Calu3 (cell line): ENCODE measurements at regions not wholly inside any gene's neighbourhood (a gene's known extent, or its start where the extent isn't known, plus 50 kb on each side); places are given as distances from the start of the nearest gene placed in this dataset.

Experiments
- BruUV-seq: library from RNA; stranded (reverse); fragments of 400-500 nt; replicated peaks from 2 replicates; lab custom pipeline; 2021; lab: Mats Ljungman, UMichigan
- CTCF ChIA-PET: fragments of 300-600 bp; sonication (Branson Sonifier 250); formaldehyde crosslinking; loops from one replicate; lab custom pipeline; 2022; ENCODE audit warnings: antibody characterized with exemption; lab: Charles Lee
- DNase-seq: peaks from one replicate; pipeline ENCODE4 v3.0.0; 2022
- H3K27ac Mint-ChIP-seq: one replicate; pipeline ENCODE4 v1.8.0; 2022; ENCODE audit warnings: mixed read lengths; ENCODE audit not compliant: unreplicated experiment
- H3K27me3 Mint-ChIP-seq: one replicate; pipeline ENCODE4 v1.8.0; 2022; ENCODE audit warnings: mixed read lengths; ENCODE audit not compliant: unreplicated experiment
- H3K36me3 Mint-ChIP-seq: one replicate; pipeline ENCODE4 v1.8.0; 2022; ENCODE audit warnings: mild to moderate bottlenecking, moderate library complexity, mixed read lengths; ENCODE audit not compliant: insufficient read depth, unreplicated experiment
- H3K4me1 Mint-ChIP-seq: one replicate; pipeline ENCODE4 v1.8.0; 2022; ENCODE audit warnings: mild to moderate bottlenecking, low read depth, mixed read lengths; ENCODE audit not compliant: unreplicated experiment
- H3K4me3 Mint-ChIP-seq: one replicate; pipeline ENCODE4 v1.8.0; 2022; ENCODE audit warnings: mild to moderate bottlenecking, low read depth, moderate library complexity, mixed read lengths; ENCODE audit not compliant: unreplicated experiment
- H3K9me3 Mint-ChIP-seq: one replicate; pipeline ENCODE4 v1.8.0; 2022; ENCODE audit warnings: low read depth, mixed read lengths; ENCODE audit not compliant: unreplicated experiment
- CTCF ChIP-seq: fragments of 200-600 bp; IDR thresholded peaks from one replicate; pipeline ENCODE4 v1.8.0; 2022; ENCODE audit warnings: antibody characterized with exemption; ENCODE audit not compliant: unreplicated experiment
- intact Hi-C: fragments of 100-400 bp; cut with micrococcal nuclease; formaldehyde crosslinking; loops from one replicate; pipeline ENCODE4 v1.10.0; 2022; ENCODE audit not compliant: unreplicated experiment

- Mint-ChIP-seq H3K4me1 (peaks cover 1% of the 10 kb centered on the region), H3K36me3 (no peaks in the 10 kb centered on the region), H3K27me3 (no peaks in the 10 kb centered on the region), H3K4me3 (no peak overlapping the region), H3K27ac (no peak overlapping the region), H3K9me3 (no peaks in the 10 kb centered on the region)
- TF ChIP-seq CTCF: no peak
- intact Hi-C loops: no loop called here
- BruUV-seq: no TSS peak
- CTCF ChIA-PET: no interaction called here
- DNase-seq: no peak
Observed at GRCh38 chr1:221106616-221107015, 227.4 kb downstream of the HLX start.

- Mint-ChIP-seq H3K36me3 (no peaks in the 10 kb centered on the region), H3K27me3 (no peaks in the 10 kb centered on the region), H3K4me3 (no peak overlapping the region), H3K27ac (no peak overlapping the region), H3K4me1 (no peaks in the 10 kb centered on the region), H3K9me3 (no peaks in the 10 kb centered on the region)
- no peak for DNase-seq
- CTCF ChIA-PET: no interaction called here
- BruUV-seq: no TSS peak
- no peak for TF ChIP-seq CTCF
- intact Hi-C loops: loop anchor here (10.0 kb wide), 1 partner anchor 325 kb away; no protein-coding TSS in a partner anchor
Observed at GRCh38 chr1:221109930-221110329, 230.7 kb downstream of the HLX start.

DNA sequence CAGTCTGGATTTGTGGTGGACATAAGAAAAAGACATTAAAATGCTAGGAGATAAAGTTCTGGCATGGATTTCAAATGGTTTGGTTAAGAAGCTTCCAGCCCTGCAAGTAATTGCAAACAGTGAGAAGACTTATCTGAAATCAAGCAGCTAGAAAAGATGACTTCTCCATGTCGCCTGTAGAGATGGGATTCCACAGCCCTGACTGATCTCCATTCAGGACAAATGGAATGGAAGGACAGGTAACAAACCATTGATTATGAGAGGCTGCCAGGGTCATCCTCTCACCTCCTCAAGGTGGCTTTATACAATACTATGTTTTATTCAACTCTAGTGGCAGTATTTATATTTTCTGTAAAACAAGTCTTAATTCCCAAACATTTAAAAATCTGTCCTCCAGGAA lies 237.9 kb downstream of the HLX start:
- peak overlapping the region; percentile 78 for H3K27ac Mint-ChIP-seq
- peaks cover 34% of the 10 kb centered on the region for H3K4me1 Mint-ChIP-seq
- no peak for DNase-seq
- no peaks in the 10 kb centered on the region for H3K36me3 Mint-ChIP-seq
- CTCF ChIA-PET: interaction anchor here (1.2 to 1.5 kb wide), 2 partner anchors 28 to 86 kb away, joined by 3 to 4 read pairs; no protein-coding TSS in a partner anchor
- H3K4me3 Mint-ChIP-seq: peak overlapping the region; percentile 10
- no peak for TF ChIP-seq CTCF
- no peaks in the 10 kb centered on the region for H3K27me3 Mint-ChIP-seq
- no TSS peak for BruUV-seq
- H3K9me3 Mint-ChIP-seq: no peaks in the 10 kb centered on the region
- intact Hi-C loops: loop anchor here (10.0 kb wide), 1 partner anchor 318 kb away; no protein-coding TSS in a partner anchor

GRCh38 chr1:221117548-221117951 lies 238.3 kb downstream of the HLX start:
- Mint-ChIP-seq H3K36me3 (no peaks in the 10 kb centered on the region), H3K27me3 (no peaks in the 10 kb centered on the region), H3K9me3 (no peaks in the 10 kb centered on the region), H3K4me3 (peak overlapping the region; percentile 10), H3K27ac (peak overlapping the region; percentile 78), H3K4me1 (peaks cover 34% of the 10 kb centered on the region)
- no TSS peak for BruUV-seq
- TF ChIP-seq CTCF: no peak
- CTCF ChIA-PET: interaction anchor here (1.2 to 1.5 kb wide), 3 partner anchors 12 to 86 kb away, joined by 3 to 5 read pairs (median 4); no protein-coding TSS in a partner anchor
- DNase-seq: peak; percentile 66
- intact Hi-C loops: loop anchor here (10.0 kb wide), 1 partner anchor 317 kb away; no protein-coding TSS in a partner anchor
